Urothelium cell line (cell line): ENCODE measurements at regions not wholly inside any gene's neighbourhood (a gene's known extent, or its start where the extent isn't known, plus 50 kb on each side); places are given as distances from the start of the nearest gene placed in this dataset.

Experiments
- DNase-seq: peaks from one replicate; pipeline ENCODE4 v3.0.0; 2011; ENCODE audit warnings: low spot score, mixed read lengths
- FAIRE-seq: peaks from 2 replicates; lab custom pipeline; 2011; peaks lifted over from hg19 to GRCh38; lab: Jason Lieb, UNC

GRCh38 chr3:141669434-141669833 is 68.7 kb upstream of the RNF7 start:
- DNase-seq (no peak), FAIRE-seq (no peak)

GRCh38 chr3:141677701-141678100 is 60.4 kb upstream of the RNF7 start:
- FAIRE-seq = no peak
- DNase-seq = no peak

- DNase-seq = peak; percentile 73
- no peak for FAIRE-seq
Measured at GRCh38 chr3:141680620-141681389, 57.3 kb upstream of the RNF7 start.

GRCh38 chr3:141681390-141681780 is 56.7 kb upstream of the RNF7 start:
- no peak for FAIRE-seq

GRCh38 chr3:141682007-141682406 is 56.1 kb upstream of the RNF7 start:
- FAIRE-seq = no peak

More at GRCh38 chr3:141681390-141681780, 56.7 kb upstream of the RNF7 start:
- peak; percentile 8 for DNase-seq

GRCh38 chr3:141682921-141683320 is 55.2 kb upstream of the RNF7 start:
- no peak for DNase-seq
- FAIRE-seq = no peak

More at GRCh38 chr3:141682007-141682406, 56.1 kb upstream of the RNF7 start:
- no peak for DNase-seq

GRCh38 chr3:141684758-141685157 is 53.3 kb upstream of the RNF7 start:
- DNase-seq (no peak), FAIRE-seq (no peak)

GRCh38 chr3:141686466-141687291 is 51.4 kb upstream of the RNF7 start:
- FAIRE-seq (no peak), DNase-seq (no peak)
